H1 (cell line): ENCODE measurements at regions not wholly inside any gene's neighbourhood (a gene's known extent, or its start where the extent isn't known, plus 50 kb on each side); places are given as distances from the start of the nearest gene placed in this dataset.

Source experiments
- BACH1 ChIP-seq: IDR thresholded peaks from 2 replicates; pipeline ENCODE4 v1.6.1; 2012; ENCODE audit warnings: low read length, improper control_type of control experiment
- CHD1 ChIP-seq: IDR thresholded peaks from 2 replicates; pipeline ENCODE4 v1.6.1; 2012; ENCODE audit warnings: low read depth, low read length, improper control_type of control experiment
- EP300 ChIP-seq, 2 experiments: IDR thresholded peaks; 1 replicate in 1 of 2; 2 replicates in 1 of 2; pipeline ENCODE4 v1.6.1; 2011 to 2012; ENCODE audit warnings: low read depth in 2 of 2, low read length in 2 of 2, mild to moderate bottlenecking in 2 of 2, borderline replicate concordance in 1 of 2, inconsistent platforms in 1 of 2, moderate library complexity in 1 of 2
- EZH2 ChIP-seq: fragments of 200-600 bp; sonication (generic); IDR thresholded peaks from 2 replicates; pipeline ENCODE4 v1.7.1; 2012; ENCODE audit warnings: low read depth, mild to moderate bottlenecking, moderate library complexity, low read length, inconsistent platforms; ENCODE audit not compliant: severe bottlenecking
- JUND ChIP-seq: IDR thresholded peaks from 2 replicates; pipeline ENCODE4 v1.6.1; 2011; ENCODE audit warnings: mild to moderate bottlenecking, improper control_type of control experiment, low read length
- NRF1 ChIP-seq: IDR thresholded peaks from 2 replicates; pipeline ENCODE4 v1.6.1; 2011; ENCODE audit warnings: mild to moderate bottlenecking, low read depth, low read length, improper control_type of control experiment
- RXRA ChIP-seq: IDR thresholded peaks from 2 replicates; pipeline ENCODE4 v1.6.1; 2011; ENCODE audit warnings: low read depth, mild to moderate bottlenecking, low read length, moderate library complexity; ENCODE audit not compliant: insufficient read depth
- TF ChIP-seq, protein P1 (sequence below): IDR thresholded peaks from 2 replicates; pipeline ENCODE4 v1.6.1; 2012; ENCODE audit warnings: low read length, inconsistent platforms

DNA sequence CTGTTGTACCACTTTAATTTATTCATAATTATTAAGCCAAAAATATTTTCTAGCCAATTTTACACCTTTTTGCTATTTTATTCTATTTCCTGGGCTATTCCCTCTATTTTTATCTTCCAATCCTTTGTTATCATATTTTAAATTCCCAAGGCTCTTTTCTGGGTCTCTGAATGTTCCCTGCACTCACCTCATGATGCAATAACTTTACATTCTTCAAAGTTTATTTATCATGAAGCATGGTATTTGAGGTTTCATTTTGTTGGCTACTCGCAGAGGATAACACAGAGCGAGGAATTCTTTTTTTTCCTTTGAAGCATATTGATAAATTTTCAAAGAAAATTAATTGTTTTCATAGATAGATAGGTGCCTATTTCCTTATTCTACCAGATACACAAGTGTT, 489.8 kb upstream of the TMPRSS15 start (continued):
- TF ChIP-seq EZH2 (no peak), CHD1 (no peak), JUND (no peak), RXRA (no peak), EP300 (IDR thresholded peaks at IDR 0.05; ENCODE audit: borderline replicate concordance in 1 of 2, low read depth in 2 of 2, low read length in 2 of 2) (no peak), BACH1 (no peak), NRF1 (no peak)
- TF ChIP-seq, protein P1, sequence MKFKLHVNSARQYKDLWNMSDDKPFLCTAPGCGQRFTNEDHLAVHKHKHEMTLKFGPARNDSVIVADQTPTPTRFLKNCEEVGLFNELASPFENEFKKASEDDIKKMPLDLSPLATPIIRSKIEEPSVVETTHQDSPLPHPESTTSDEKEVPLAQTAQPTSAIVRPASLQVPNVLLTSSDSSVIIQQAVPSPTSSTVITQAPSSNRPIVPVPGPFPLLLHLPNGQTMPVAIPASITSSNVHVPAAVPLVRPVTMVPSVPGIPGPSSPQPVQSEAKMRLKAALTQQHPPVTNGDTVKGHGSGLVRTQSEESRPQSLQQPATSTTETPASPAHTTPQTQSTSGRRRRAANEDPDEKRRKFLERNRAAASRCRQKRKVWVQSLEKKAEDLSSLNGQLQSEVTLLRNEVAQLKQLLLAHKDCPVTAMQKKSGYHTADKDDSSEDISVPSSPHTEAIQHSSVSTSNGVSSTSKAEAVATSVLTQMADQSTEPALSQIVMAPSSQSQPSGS = no peak
